DMS 273 (cell line): ENCODE measurements at regions not wholly inside any gene's neighbourhood (a gene's known extent, or its start where the extent isn't known, plus 50 kb on each side); places are given as distances from the start of the nearest gene placed in this dataset.
"Not testable (repeated sequence)": the region's sequence is repeated elsewhere in the genome, so short reads cannot be mapped to it uniquely, and the experiment has no call there.

Source experiments
- DNase-seq: peaks from one replicate; lab custom pipeline; 2025; ENCODE audit not compliant: unreplicated experiment; lab: John Stamatoyannopoulos, UW

DNA sequence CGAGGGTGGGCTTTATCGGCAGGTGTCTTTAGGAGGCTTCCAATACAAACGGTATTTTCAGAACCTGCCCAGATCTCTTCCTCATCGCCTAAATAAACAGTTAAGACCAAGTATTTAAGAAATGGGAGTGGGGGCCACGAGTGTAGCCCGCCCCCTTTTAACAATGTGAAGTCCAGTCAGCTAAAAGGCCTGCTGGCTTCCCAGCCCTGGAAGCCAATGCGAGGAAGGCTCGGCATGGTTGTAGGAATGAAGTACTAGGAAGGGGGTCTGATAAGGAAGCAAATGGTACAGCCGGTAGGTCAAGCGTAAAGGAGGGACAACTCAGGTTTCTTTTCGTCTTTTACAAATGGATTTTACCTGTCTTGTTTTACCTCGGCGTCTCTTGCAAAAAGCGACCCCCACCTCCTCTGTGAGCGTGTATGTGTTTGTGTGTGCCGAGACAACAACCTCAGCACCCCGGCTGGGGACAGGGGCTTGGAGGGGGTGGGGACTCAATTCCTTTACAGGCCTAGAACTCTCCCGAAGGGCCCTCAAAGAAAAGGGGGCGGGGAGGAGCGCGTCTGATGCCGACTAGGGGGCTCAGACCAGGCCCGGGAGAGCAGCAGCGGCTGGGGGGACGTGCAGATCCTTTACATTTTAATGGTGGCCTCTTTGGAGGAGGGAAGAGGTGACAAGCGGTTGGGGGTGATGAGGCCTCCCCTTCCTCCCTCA is 147.6 kb downstream of the GPR85 start:
- DNase-seq: peak; percentile 87

DNA sequence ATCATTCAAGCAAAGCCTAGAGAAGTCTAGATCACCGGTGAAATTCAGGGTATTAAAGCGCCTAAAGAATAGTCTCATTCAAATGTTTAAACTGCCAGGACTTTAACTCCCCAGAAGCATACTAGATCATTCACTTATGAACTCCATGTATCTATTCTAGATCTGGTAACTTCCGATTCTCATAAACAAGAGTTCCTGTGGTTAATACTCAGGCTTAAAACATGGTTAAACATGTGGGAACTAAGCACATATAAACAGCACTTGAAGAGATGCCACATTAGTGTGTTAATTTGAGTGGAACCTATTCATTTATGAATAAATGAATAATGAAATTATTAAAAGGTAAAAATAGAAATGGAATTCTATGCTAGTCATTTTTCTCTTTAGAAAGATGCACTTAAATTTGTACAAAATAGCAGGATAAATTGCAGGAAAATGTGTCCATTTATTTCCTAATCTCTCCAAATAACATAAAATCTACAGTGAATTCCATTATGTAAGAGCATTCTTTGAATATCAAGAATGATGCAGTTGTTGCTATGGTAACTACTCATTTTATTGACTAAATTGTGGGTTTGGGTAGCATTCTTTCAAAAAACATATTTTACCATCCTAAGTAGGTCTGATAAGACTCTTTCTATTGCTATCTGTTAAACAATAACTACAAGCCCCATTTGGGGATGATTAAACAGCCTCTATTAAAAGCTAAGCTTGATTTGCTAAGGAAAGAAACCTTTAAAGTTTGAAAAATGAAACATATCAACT is 147.6 kb upstream of the TMEM168 start:
- DNase-seq: no peak

DNA sequence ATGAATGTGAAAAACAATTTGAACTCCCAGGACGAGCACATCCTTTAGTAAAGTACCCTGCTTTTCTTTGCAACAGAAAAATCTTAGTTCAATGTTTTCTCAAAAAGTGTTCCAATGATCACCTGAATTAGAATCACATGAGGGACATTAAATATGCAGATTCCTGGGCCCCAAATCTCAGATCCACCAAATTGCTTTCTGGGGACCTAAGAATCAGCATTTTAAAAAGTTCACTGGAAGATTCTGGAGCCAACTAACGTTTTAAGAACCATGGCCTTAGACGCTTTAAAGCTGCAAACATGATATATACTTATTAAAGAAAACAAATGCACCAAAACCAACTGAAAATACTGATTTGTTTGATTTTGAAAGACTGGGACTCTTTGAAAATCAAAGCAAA is 143.4 kb upstream of the TMEM168 start:
- DNase-seq: no peak

DNA sequence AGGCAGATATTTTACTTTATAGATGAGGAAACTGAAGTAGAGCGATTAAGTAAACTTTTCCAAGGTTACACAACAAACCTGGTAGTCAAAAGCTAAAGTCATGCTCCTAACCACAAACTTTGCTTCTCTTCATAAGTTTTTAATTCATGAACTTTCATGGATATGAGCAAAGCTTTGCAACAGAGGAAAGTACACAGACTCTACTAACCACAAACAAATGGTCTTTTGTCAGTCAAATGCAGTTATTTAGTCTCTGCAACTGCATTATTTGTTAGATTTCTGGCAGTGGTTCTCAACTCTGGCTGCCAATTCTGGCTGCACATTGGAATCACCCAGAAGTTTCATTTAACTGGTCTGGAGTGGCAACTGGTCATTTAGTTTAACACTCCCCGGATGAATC is 140.6 kb upstream of the TMEM168 start:
- no peak for DNase-seq

DNA sequence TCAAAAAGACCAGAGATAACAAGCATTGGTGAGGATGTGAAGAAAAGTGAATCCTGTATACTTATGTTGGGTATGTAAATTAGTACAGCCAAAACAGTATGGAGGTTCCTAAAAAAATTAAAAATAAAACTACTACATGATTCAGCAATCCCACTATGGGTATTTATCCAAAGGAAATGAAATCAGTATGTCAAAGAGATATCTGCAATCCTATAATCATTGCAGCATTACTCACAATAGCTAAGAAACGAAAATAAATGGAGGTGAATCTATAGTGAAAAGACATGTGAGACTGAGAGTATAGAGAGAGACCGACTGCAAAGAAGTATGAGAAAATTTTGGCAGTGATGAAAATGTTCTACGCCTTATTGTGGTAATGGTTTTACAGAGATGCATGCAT is 139.2 kb upstream of the TMEM168 start:
- no peak for DNase-seq

DNA sequence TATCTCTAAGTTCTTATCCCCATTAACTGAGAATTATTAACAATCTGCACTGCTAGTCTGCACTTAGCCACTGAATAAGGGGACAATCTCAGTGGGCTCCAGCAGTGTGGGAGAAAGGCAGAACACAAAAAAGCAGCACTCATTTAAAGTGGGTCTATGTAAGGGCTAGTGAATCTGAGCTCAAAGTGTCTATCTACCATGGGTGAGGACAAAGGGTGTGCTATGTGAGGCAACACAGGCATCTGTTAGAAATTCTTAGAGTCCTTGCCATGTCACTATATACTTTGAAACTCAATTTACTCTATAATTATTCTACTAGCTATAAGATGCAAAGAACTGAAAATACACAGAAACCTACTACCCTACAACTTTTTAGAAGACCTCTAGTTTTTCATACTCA is 135.8 kb upstream of the TMEM168 start:
- DNase-seq: no peak

DNA sequence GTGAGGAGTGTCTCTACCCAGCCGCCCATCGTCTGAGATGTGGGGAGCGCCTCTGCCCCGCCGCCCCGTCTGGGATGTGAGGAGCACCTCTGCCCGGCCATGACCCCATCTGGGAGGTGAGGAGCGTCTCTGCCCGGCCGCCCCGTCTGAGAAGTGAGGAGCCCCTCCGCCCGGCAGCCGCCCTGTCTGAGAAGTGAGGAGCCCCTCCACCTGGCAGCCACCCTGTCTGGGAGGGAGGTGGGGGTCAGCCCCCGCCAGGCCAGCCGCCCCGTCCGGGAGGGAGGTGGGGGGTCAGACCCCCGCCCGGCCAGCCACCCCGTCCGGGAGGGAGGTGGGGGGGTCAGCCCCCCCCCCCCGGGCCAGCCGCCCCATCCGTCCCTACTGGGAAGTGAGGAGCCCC is 132.4 kb upstream of the TMEM168 start:
- DNase-seq: not testable (repeated sequence)

DNA sequence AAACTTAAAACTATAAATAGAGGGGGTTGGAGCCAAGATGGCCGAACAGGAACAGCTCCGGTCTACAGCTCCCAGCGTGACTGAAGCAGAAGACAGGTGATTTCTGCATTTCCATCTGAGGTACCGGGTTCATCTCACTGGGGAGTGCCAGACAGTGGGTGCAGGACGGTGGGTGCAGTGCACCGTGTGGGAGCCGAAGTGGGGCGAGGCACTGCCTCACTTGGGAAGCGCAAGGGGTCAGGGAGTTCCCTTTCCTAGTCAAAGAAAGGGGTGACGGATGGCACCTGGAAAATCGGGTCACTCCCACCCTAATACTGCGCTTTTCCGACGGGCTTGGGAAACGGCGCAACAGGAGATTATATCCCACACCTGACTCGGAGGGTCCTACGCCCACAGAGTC is 126.2 kb upstream of the TMEM168 start:
- DNase-seq: not testable (repeated sequence)

DNA sequence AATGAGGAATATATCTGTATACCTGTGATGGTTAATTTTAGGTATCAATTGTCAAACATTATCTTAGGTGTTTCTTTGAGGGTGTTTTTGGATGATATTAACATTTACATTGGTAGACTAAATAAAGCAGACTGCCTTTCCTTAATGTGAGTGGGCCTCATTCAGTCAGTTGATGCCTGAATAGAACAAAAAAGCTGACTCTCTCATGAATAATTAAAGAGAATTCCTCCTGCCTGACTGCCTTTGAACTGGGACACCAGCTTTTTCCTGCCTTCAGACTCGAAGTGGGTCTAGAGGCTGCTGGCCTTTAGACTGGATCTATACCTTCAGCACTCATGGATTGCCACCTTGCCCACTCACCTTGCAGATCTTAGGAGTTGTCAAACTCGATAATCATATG is 117.9 kb upstream of the TMEM168 start:
- peak; percentile 12 for DNase-seq

DNA sequence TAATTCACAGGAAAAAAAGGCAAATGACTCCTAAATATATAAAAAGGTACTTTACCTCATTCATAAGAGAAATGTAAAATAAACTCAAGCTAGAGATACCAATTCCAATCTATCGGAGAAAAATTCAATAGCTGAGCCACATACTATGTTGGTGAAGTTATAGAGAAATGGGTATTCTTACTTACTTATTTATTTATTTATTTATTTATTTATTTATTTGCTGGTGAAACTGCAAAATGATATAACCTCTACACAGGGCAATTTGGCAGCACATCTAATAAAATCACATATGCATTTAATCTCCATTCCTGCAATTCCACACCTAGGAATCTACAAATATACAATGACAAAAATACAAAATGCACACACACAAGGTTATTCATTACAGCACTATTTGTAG is 117.5 kb upstream of the TMEM168 start:
- DNase-seq: no peak

DNA sequence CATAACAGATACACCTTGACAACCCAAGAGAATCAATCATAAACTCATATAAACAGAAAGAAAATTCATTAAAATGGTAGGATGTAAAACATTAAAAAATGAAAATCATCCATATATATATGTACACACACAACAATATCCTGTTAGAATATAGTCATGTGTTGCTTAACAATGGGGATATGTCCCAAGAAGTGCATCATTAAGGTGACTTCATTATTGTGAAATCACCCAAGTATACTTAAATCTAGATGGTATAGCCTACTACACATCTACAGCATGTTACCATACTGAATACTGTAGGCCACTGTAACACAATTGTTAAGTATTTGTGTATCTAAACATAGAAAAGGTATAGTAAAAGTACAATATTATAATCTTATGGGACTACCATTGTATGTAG is 115.8 kb upstream of the TMEM168 start:
- DNase-seq: no peak

DNA sequence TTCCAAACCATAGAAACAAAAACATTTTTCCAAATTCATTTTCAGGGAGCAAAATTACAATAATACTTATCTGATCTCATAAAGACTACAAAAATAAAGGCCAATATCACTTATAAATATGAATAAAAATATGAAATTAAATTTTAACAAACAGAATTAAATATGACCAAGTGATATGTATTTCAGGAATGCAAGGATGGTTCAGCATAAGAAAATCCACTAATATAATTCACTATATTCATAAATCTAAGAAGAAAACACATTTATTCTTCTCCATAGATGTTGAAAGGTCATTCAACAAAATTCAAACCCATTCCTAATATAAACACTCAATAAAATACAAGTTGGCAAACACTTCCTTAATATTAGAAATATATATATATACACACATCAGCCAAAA is 115.2 kb upstream of the TMEM168 start:
- no peak for DNase-seq

DNA sequence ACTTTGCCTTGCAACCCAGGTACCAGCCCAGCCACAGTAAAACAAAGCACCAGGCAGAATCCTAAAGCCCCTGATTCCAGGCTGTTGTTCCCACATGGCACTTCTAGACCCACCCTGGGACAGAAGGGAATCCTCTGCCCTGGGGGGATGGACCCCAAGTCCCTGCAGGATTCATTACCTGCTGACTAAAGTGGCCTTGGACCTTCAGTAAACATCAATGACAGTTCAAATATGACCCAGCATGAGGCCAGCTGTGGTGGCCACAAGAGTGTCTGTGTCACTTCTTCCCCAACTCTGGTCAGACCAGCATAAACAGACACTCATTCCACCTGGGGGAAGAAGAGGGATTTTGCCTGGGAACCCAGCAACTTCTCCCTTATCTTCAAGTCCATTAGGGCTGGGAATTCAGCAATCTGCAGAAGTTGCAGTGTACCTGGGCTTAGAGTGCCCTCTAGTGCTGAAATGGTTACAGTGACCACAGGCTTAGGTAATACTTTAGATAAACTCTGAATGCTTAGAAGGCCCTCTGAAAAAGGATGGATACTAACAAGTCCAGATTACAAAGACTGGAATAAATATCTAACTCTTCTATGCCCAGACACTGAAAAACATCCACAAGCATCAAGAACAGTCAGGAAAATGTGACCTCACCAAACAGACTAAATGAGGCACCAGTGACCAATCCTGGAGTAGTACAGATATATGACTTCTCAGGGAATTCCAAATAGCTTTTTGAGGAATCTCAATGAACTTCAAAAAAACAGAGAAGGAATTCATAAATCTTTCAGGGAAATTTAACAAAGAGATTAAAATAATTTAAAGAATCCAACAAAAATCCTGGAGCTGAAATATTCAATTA is 108.5 kb upstream of the TMEM168 start:
- peak; percentile 90 for DNase-seq

DNA sequence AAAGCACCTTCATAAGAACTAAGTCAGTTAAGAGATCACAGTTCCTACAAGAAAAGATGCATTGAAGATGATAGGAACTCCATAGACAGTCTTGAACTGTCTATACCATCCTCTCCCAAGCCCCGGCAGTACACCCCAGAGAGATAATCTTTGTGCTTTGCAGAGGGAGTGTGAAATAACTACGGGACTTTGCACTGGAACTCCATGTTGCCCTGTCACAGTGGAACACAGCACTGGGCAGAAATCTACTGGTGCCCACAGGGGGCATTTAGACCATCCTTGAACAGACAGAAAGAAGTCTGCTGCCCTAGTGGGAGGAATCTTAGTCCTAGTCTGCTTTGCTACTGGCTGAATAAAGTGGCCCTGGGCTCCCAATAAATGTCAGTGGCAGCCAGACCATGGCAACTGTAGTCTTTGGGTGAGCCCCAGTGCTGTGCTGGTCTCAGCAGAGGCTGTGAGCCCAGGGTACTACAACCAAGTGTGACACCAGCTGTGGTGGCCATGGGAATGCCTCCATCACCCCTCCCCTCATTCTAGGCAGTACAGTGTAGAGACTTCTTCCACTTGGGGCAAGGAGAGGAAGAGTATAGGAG is 107.7 kb upstream of the TMEM168 start:
- no peak for DNase-seq

DNA sequence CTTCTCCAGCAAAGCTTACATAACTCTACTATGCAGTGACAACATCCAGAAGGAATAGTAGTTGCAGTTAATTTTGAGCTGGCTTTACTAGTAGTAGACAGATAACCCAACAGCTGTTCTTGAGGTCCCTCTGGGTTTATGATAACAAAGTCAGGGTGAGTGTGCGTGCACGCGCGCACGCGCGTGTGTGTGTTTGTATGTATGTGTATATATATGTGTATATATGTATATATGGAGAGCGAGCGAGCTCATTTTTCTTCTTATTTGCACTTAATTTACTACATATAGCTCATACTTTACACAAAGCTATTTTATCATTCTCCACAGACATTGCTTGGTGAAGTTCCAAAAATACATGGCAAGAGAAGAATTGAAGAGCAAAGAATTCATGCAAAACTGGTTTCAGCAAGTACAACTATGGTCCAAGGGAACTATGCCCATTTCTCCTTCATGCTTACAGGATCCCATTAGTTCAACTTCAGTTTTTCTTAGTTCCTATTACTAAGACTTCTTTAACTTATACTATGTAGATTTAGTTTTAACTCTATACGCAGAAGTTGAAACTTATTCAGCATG is 105.9 kb upstream of the TMEM168 start:
- no peak for DNase-seq

DNA sequence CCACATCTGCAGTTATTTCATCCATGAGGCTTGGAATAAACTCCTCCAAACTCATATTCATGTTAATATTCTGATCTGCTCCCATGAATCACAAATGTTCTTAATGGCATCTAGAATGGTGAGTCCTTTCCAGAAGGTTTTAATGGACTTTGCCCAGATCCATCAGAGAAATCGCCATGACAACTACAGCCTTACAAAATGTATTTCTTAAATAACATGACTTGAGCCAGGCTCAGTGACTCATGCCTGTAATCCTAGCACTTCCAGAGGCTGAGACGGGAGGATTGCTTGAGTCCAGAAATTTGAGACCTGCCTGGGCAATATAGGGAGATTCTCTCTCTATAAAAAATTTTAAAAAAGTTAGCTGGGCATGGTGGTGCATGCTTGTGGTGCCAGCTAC is 102.1 kb upstream of the TMEM168 start:
- no peak for DNase-seq

DNA sequence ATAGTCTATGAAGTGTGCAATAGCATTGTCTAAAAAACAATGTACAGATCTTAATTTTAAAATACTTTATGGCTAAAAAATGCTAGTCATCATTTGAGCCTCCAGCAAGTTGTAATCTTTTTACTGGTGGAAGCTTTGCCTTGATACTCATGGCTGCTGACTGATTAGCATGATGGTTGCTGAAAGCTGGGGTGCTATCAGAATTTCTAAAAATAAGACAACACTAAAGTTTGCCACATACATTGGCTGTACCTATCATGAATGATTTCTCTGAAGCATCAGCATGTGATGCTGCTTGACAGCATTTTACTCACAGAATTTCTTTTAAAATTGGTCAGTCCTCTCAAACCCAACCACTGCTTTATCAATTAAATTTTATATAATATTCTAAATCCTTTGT is 101.5 kb upstream of the TMEM168 start:
- DNase-seq: no peak

DNA sequence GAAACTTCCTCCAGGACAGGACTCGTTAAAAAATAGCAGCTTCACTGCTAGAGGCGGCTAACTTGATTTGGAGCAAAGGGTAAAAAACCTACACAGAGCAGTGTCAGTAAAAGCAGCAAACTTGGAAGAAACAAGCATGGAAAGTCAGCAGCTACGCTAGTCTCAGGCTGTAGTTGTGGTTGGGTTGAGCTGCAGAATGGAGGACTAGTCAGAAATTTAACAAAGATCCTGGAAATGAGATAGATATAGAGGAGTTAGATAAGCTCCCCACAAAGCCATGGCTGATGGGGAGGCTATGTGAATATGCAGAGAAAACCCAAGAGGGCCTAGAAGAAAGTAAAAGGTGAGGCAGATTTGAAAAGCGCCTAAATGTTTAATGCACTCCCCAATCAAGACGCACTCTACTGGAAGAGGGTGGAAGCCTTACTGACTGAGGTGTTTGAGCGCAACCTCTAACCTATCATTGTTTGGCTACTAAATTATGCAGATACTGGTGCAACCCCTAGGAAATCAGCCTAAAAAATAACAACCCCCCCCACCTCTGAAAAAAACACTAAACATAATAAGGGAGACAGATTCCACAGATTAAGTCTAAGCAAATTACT is 99.7 kb upstream of the TMEM168 start:
- DNase-seq: no peak

DNA sequence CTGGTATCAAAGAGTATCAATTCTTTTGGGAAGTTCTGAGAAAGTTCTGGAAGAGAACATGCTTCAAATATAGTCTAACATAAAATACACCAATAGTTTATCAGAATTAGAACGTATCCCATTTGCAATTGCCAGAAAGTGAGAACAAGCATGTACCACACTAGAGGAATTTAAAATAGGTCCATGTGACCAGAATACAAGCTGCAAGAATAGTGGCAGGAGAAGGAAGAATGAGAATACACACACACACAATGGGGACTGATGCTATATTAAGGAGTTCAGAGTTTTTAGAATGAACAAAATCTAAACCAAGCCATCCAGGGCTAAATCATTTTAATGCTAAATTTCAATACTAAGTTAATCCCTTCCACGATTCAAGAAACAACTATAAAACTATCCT is 99.1 kb upstream of the TMEM168 start:
- DNase-seq: no peak

DNA sequence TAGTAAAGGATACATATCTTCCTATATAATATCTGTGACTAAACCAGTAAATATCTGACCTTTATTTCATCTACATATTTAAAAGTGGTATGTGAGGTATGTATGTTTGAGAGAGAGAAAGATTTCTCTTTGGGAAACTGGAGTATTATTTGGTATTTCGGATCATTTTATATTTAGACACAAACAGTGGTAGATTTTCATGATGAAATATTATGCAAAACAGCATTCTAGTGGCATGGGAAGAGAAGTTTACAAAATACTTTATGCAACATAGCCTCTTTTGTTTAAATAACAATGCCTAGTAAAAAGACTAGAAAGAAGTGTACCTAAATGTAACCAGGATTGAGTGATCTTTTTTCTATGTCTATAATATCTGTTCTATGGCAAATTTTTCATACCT is 98.6 kb upstream of the TMEM168 start:
- DNase-seq: no peak

DNA sequence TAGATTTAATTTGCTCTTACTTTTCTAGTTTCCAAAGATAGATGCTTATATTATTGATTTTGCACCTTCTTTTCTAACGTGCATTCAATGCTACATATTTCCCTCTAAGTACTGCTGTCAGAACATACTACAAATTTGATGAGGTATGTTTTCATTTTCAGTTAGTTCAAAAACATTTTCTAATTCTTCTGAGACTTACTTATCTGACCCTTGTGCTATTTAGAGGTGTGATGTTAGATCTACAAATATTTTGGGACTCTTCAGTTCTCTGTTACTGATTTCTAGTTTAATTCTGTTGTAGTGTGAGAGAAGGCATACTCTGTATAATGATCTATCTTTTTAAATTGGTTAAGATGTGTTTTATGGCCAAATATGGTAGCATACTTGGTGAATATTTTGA is 97.8 kb upstream of the TMEM168 start:
- DNase-seq: no peak
